Vagina (tissue), 2 donors: ENCODE measurements at regions not wholly inside any gene's neighbourhood (a gene's known extent, or its start where the extent isn't known, plus 50 kb on each side); places are given as distances from the start of the nearest gene placed in this dataset.

ENCODE experiments used
- POLR2A ChIP-seq, 2 donors: fragments of 450-650 bp; IDR thresholded peaks; one replicate each; pipeline ENCODE4 v1.6.1; 2017; ENCODE audit warnings: antibody characterized with exemption in 2 of 2, mild to moderate bottlenecking in 2 of 2, moderate library complexity in 2 of 2
- TF ChIP-seq, protein P1 (sequence below), 3 experiments: fragments of 450-650 bp in 2 of 3; fragments of 200-600 bp in 1 of 3; sonication (generic) in 1 of 3; IDR thresholded peaks; one replicate each; pipeline ENCODE4 v1.5.1; 2017 to 2019; ENCODE audit warnings: antibody characterized with exemption in 3 of 3, mild to moderate bottlenecking in 2 of 3, moderate library complexity in 2 of 3

DNA sequence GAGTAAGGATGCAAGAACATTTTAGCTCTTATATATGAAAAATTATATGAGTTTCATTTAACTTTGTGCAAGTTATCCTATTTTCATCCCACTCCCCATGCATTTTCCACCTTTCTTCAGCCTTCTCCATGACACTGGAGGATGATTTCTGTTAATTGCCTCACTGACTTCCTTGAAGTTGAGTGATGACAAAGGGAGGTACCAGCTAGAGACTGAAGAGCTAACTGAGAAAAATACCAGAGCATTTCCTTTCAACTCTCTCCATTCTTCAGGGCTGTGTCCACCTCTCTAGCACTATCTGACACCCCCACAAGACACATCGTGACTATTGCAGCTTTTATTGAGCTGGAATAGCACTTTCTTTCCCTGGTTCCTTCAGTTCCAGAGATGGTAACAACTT lies 711.6 kb upstream of the LRRC4C start:
- TF ChIP-seq, protein P1, sequence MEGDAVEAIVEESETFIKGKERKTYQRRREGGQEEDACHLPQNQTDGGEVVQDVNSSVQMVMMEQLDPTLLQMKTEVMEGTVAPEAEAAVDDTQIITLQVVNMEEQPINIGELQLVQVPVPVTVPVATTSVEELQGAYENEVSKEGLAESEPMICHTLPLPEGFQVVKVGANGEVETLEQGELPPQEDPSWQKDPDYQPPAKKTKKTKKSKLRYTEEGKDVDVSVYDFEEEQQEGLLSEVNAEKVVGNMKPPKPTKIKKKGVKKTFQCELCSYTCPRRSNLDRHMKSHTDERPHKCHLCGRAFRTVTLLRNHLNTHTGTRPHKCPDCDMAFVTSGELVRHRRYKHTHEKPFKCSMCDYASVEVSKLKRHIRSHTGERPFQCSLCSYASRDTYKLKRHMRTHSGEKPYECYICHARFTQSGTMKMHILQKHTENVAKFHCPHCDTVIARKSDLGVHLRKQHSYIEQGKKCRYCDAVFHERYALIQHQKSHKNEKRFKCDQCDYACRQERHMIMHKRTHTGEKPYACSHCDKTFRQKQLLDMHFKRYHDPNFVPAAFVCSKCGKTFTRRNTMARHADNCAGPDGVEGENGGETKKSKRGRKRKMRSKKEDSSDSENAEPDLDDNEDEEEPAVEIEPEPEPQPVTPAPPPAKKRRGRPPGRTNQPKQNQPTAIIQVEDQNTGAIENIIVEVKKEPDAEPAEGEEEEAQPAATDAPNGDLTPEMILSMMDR (IDR thresholded peaks at IDR 0.05): no peak
- no peak for TF ChIP-seq POLR2A (IDR thresholded peaks at IDR 0.05)
